ENCODE measurements at regions not wholly inside any gene's neighbourhood (a gene's known extent, or its start where the extent isn't known, plus 50 kb on each side); places are given as distances from the start of the nearest gene placed in this dataset.

- TF ChIP-seq SPI1 (IDR thresholded peaks at IDR 0.05; ENCODE audit: low read depth, low read length) (no peak), TAF1 (IDR thresholded peaks at IDR 0.05; ENCODE audit: low read depth, low read length) (no peak), POLR2A (IDR thresholded peaks at IDR 0.05; ENCODE audit: low read depth, low read length) (no peak), POLR2AphosphoS5 (IDR thresholded peaks at IDR 0.05; ENCODE audit: low read depth, low read length) (no peak), PAX5 (IDR thresholded peaks at IDR 0.05; ENCODE audit: insufficient read depth, low read length, severe bottlenecking) (no peak), POU2F2 (IDR thresholded peaks at IDR 0.05; ENCODE audit: low read depth, low read length) (no peak)
- no peak for FAIRE-seq
- DNase-seq (ENCODE audit: insufficient read length, low spot score) = no peak
Measured at GRCh38 chr9:4921449-4921848, 63.6 kb upstream of the JAK2 start.

GRCh38 chr9:4922101-4922500 lies 63.0 kb upstream of the JAK2 start:
- TF ChIP-seq SPI1 (IDR thresholded peaks at IDR 0.05; ENCODE audit: low read depth, low read length) (no peak), TAF1 (IDR thresholded peaks at IDR 0.05; ENCODE audit: low read depth, low read length) (no peak), PAX5 (IDR thresholded peaks at IDR 0.05; ENCODE audit: insufficient read depth, low read length, severe bottlenecking) (no peak), POLR2A (IDR thresholded peaks at IDR 0.05; ENCODE audit: low read depth, low read length) (no peak), POLR2AphosphoS5 (IDR thresholded peaks at IDR 0.05; ENCODE audit: low read depth, low read length) (no peak), POU2F2 (IDR thresholded peaks at IDR 0.05; ENCODE audit: low read depth, low read length) (no peak)
- no peak for DNase-seq (ENCODE audit: insufficient read length, low spot score)
- FAIRE-seq = no peak

GRCh38 chr9:4922730-4923129 lies 62.3 kb upstream of the JAK2 start:
- no peak for TF ChIP-seq POLR2A (IDR thresholded peaks at IDR 0.05; ENCODE audit: low read depth, low read length)
- no peak for TF ChIP-seq POU2F2 (IDR thresholded peaks at IDR 0.05; ENCODE audit: low read depth, low read length)
- no peak for TF ChIP-seq PAX5 (IDR thresholded peaks at IDR 0.05; ENCODE audit: insufficient read depth, low read length, severe bottlenecking)
- no peak for TF ChIP-seq POLR2AphosphoS5 (IDR thresholded peaks at IDR 0.05; ENCODE audit: low read depth, low read length)
- FAIRE-seq (no peak), DNase-seq (ENCODE audit: insufficient read length, low spot score) (no peak)

- DNase-seq (ENCODE audit: insufficient read length, low spot score) (no peak), FAIRE-seq (no peak)
- TF ChIP-seq POU2F2 (IDR thresholded peaks at IDR 0.05; ENCODE audit: low read depth, low read length) (no peak), POLR2AphosphoS5 (IDR thresholded peaks at IDR 0.05; ENCODE audit: low read depth, low read length) (no peak), TAF1 (IDR thresholded peaks at IDR 0.05; ENCODE audit: low read depth, low read length) (no peak), PAX5 (IDR thresholded peaks at IDR 0.05; ENCODE audit: insufficient read depth, low read length, severe bottlenecking) (no peak), POLR2A (IDR thresholded peaks at IDR 0.05; ENCODE audit: low read depth, low read length) (no peak), SPI1 (IDR thresholded peaks at IDR 0.05; ENCODE audit: low read depth, low read length) (no peak)
Measured at GRCh38 chr9:4923141-4923540, 61.9 kb upstream of the JAK2 start.

- DNase-seq (ENCODE audit: insufficient read length, low spot score) (peak; percentile 30), FAIRE-seq (no peak)
- TF ChIP-seq POLR2A (IDR thresholded peaks at IDR 0.05; ENCODE audit: low read depth, low read length) (no peak), POU2F2 (IDR thresholded peaks at IDR 0.05; ENCODE audit: low read depth, low read length) (no peak), TAF1 (IDR thresholded peaks at IDR 0.05; ENCODE audit: low read depth, low read length) (no peak), POLR2AphosphoS5 (IDR thresholded peaks at IDR 0.05; ENCODE audit: low read depth, low read length) (no peak)
Measured at GRCh38 chr9:4923580-4924544, 61.2 kb upstream of the JAK2 start.

- no peak for FAIRE-seq
- no peak for TF ChIP-seq TAF1 (IDR thresholded peaks at IDR 0.05; ENCODE audit: low read depth, low read length)
- no peak for TF ChIP-seq POU2F2 (IDR thresholded peaks at IDR 0.05; ENCODE audit: low read depth, low read length)
- no peak for TF ChIP-seq POLR2AphosphoS5 (IDR thresholded peaks at IDR 0.05; ENCODE audit: low read depth, low read length)
- no peak for TF ChIP-seq POLR2A (IDR thresholded peaks at IDR 0.05; ENCODE audit: low read depth, low read length)
- no peak for TF ChIP-seq SPI1 (IDR thresholded peaks at IDR 0.05; ENCODE audit: low read depth, low read length)
- no peak for TF ChIP-seq PAX5 (IDR thresholded peaks at IDR 0.05; ENCODE audit: insufficient read depth, low read length, severe bottlenecking)
- DNase-seq (ENCODE audit: insufficient read length, low spot score) = no peak
Measured at GRCh38 chr9:4926239-4926638, 58.8 kb upstream of the JAK2 start.

- no peak for DNase-seq (ENCODE audit: insufficient read length, low spot score)
- FAIRE-seq = no peak
- TF ChIP-seq PAX5 (IDR thresholded peaks at IDR 0.05; ENCODE audit: insufficient read depth, low read length, severe bottlenecking) (no peak), POLR2A (IDR thresholded peaks at IDR 0.05; ENCODE audit: low read depth, low read length) (no peak), TAF1 (IDR thresholded peaks at IDR 0.05; ENCODE audit: low read depth, low read length) (no peak)
Measured at GRCh38 chr9:4927043-4927471, 58.0 kb upstream of the JAK2 start.

- no peak for FAIRE-seq
Measured at GRCh38 chr9:4927701-4928100, 57.4 kb upstream of the JAK2 start.

GRCh38 chr9:4929917-4930316 lies 55.2 kb upstream of the JAK2 start:
- no peak for TF ChIP-seq POU2F2 (IDR thresholded peaks at IDR 0.05; ENCODE audit: low read depth, low read length)
- TF ChIP-seq PAX5 (IDR thresholded peaks at IDR 0.05; ENCODE audit: insufficient read depth, low read length, severe bottlenecking) = no peak
- no peak for TF ChIP-seq POLR2AphosphoS5 (IDR thresholded peaks at IDR 0.05; ENCODE audit: low read depth, low read length)
- TF ChIP-seq SPI1 (IDR thresholded peaks at IDR 0.05; ENCODE audit: low read depth, low read length) = no peak
- no peak for TF ChIP-seq POLR2A (IDR thresholded peaks at IDR 0.05; ENCODE audit: low read depth, low read length)
- TF ChIP-seq TAF1 (IDR thresholded peaks at IDR 0.05; ENCODE audit: low read depth, low read length) = no peak
- DNase-seq (ENCODE audit: insufficient read length, low spot score) = no peak
- no peak for FAIRE-seq

More at GRCh38 chr9:4927701-4928100, 57.4 kb upstream of the JAK2 start:
- DNase-seq (ENCODE audit: insufficient read length, low spot score) = no peak
- TF ChIP-seq SPI1 (IDR thresholded peaks at IDR 0.05; ENCODE audit: low read depth, low read length) = no peak
- TF ChIP-seq POLR2AphosphoS5 (IDR thresholded peaks at IDR 0.05; ENCODE audit: low read depth, low read length) = no peak
- TF ChIP-seq TAF1 (IDR thresholded peaks at IDR 0.05; ENCODE audit: low read depth, low read length) = no peak
- no peak for TF ChIP-seq POLR2A (IDR thresholded peaks at IDR 0.05; ENCODE audit: low read depth, low read length)
- no peak for TF ChIP-seq POU2F2 (IDR thresholded peaks at IDR 0.05; ENCODE audit: low read depth, low read length)
- no peak for TF ChIP-seq PAX5 (IDR thresholded peaks at IDR 0.05; ENCODE audit: insufficient read depth, low read length, severe bottlenecking)

Data from GM12891 (cell line).